GM20000 (cell line): ENCODE measurements at regions not wholly inside any gene's neighbourhood (a gene's known extent, or its start where the extent isn't known, plus 50 kb on each side); places are given as distances from the start of the nearest gene placed in this dataset.
"Not testable (repeated sequence)": the region's sequence is repeated elsewhere in the genome, so short reads cannot be mapped to it uniquely, and the experiment has no call there.

Experiments
- DNase-seq: peaks from one replicate; pipeline ENCODE4 v3.0.0; 2012; ENCODE audit warnings: low spot score
- TF ChIP-seq, protein P1 (sequence below): IDR thresholded peaks from 2 replicates; pipeline ENCODE4 v1.5.1; 2012; ENCODE audit warnings: mild to moderate bottlenecking, control low read depth; ENCODE audit errors: extremely low read depth, missing control alignments

- no peak for DNase-seq
- TF ChIP-seq, protein P1, sequence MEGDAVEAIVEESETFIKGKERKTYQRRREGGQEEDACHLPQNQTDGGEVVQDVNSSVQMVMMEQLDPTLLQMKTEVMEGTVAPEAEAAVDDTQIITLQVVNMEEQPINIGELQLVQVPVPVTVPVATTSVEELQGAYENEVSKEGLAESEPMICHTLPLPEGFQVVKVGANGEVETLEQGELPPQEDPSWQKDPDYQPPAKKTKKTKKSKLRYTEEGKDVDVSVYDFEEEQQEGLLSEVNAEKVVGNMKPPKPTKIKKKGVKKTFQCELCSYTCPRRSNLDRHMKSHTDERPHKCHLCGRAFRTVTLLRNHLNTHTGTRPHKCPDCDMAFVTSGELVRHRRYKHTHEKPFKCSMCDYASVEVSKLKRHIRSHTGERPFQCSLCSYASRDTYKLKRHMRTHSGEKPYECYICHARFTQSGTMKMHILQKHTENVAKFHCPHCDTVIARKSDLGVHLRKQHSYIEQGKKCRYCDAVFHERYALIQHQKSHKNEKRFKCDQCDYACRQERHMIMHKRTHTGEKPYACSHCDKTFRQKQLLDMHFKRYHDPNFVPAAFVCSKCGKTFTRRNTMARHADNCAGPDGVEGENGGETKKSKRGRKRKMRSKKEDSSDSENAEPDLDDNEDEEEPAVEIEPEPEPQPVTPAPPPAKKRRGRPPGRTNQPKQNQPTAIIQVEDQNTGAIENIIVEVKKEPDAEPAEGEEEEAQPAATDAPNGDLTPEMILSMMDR, result no peak
Measured at GRCh38 chr9:15372455-15372854, 50.2 kb upstream of the SNAPC3 start.

- TF ChIP-seq, protein P1, result no peak
- DNase-seq, result no peak
Measured at GRCh38 chr9:15371448-15371845, 51.2 kb upstream of the SNAPC3 start.

DNA sequence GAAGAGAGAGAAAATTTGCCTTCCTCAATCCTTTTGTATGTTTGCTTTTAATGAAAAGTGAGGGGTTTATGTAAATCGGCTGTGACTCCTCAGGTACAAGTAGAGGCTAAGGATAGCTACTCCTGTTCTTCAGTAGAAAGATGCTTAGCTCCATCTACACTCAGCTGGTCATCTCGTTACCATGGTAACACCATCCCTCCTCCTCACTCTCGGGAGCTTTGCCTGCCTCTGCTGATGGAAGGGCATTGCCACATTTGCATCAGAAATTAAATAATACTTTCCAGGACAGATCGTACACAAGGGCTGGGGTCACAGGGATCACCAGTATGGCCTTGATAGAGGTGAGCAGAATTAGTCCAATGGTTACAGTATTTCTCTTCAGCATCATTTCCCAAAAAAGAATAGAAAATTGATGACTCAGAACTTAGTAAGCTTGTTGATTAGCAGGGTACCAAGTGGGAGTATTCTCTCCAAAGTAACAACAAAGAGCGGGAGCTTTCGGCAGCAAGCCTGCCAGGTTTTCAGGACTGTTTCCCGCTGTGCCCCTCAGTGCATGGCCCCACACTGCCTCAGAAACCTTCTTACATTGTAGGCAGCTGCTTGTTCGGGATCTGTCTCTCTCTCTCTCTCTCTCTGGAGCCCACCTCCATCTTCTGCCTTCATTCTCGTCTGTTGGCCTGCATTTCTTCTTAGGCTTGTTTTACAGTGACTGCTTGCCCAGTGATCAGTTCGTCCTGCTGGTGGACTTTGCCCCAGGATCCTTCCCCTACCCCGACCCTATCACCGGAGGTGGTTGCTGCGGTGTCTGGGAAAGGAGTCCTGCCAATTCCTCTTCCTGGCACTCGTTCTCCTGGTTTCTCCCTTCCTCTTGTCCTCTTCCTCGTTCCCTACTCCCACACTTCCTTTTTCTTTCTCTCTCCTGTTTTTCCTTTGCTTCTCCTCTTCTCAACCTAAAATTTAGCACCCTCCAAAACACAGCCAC is 51.9 kb upstream of the SNAPC3 start:
- DNase-seq, result no peak

GRCh38 chr9:15369871-15370270 is 52.8 kb upstream of the SNAPC3 start:
- TF ChIP-seq, protein P1, result no peak
- no peak for DNase-seq

More for the DNA sequence above, 51.9 kb upstream of the SNAPC3 start:
- TF ChIP-seq, protein P1, result no peak

GRCh38 chr9:15369238-15369637 is 53.4 kb upstream of the SNAPC3 start:
- TF ChIP-seq, protein P1, result no peak
- no peak for DNase-seq

- not testable (repeated sequence) for DNase-seq
Measured at GRCh38 chr9:15364975-15365553, 57.6 kb upstream of the SNAPC3 start.

DNA sequence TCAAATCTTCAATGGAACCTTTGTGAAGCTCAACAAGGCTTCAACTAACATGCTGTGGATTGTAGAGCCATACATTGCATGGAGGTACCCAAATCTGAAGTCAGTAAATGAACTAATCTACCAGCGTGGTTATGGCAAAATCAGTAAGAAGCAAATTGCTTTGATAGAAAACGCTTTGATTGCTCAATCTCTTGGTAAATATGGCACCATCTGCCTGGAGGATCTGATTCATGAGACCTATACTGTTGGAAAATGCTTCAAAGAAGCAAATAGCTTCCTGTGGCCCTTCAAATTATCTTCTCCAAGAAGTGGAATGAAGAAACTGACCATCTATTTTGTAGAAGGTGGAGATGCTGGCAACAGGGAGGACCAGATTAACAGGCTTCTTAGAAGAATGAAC is 54.7 kb upstream of the TTC39B start:
- TF ChIP-seq, protein P1, result no peak
- DNase-seq, result no peak
